ENCODE measurements at regions not wholly inside any gene's neighbourhood (a gene's known extent, or its start where the extent isn't known, plus 50 kb on each side); places are given as distances from the start of the nearest gene placed in this dataset.

GRCh38 chr1:99457381-99458165, 188.3 kb upstream of the PALMD start:
- Histone ChIP-seq H3K9me3 (no peaks in the 10 kb centered on the region), H3K4me3 (no peak overlapping the region), H3K4me1 (no peaks in the 10 kb centered on the region), H3K36me3 (no peaks in the 10 kb centered on the region), H3K27ac (no peak overlapping the region), H3K27me3 (no peaks in the 10 kb centered on the region)
- TF ChIP-seq EP300 (IDR thresholded peaks at IDR 0.05) (no peak), POLR2AphosphoS5 (IDR thresholded peaks at IDR 0.05) (no peak), POLR2A (IDR thresholded peaks at IDR 0.05) (no peak), CTCF (IDR thresholded peaks at IDR 0.05) (no peak)
- DNase-seq (ENCODE audit: low spot score in 2 of 2): no peak
- WGBS: 44% methylated on average over 4 of the region's 4 CpGs

GRCh38 chr1:99461499-99461898, 184.4 kb upstream of the PALMD start:
- no peaks in the 10 kb centered on the region for H3K27me3 ChIP-seq
- H3K27ac ChIP-seq: no peak overlapping the region
- TF ChIP-seq POLR2AphosphoS5 (IDR thresholded peaks at IDR 0.05): no peak
- no peak for TF ChIP-seq EP300 (IDR thresholded peaks at IDR 0.05)
- no peak for TF ChIP-seq CTCF (IDR thresholded peaks at IDR 0.05)
- TF ChIP-seq POLR2A (IDR thresholded peaks at IDR 0.05): no peak
- H3K9me3 ChIP-seq: no peaks in the 10 kb centered on the region
- no peaks in the 10 kb centered on the region for H3K36me3 ChIP-seq
- H3K4me3 ChIP-seq: no peak overlapping the region
- WGBS: 89% methylated on average over 2 of the region's 2 CpGs
- no peaks in the 10 kb centered on the region for H3K4me1 ChIP-seq
- DNase-seq (ENCODE audit: low spot score in 2 of 2): no peak

- no peak overlapping the region for H3K4me3 ChIP-seq
- 100% methylated on average over 1 of the region's 1 CpG for WGBS
- H3K36me3 ChIP-seq: no peaks in the 10 kb centered on the region
- H3K9me3 ChIP-seq: no peaks in the 10 kb centered on the region
- H3K27ac ChIP-seq: no peak overlapping the region
- TF ChIP-seq POLR2A (IDR thresholded peaks at IDR 0.05) (no peak), CTCF (IDR thresholded peaks at IDR 0.05) (no peak), POLR2AphosphoS5 (IDR thresholded peaks at IDR 0.05) (no peak), EP300 (IDR thresholded peaks at IDR 0.05) (no peak)
- H3K4me1 ChIP-seq: no peaks in the 10 kb centered on the region
- no peaks in the 10 kb centered on the region for H3K27me3 ChIP-seq
- DNase-seq (ENCODE audit: low spot score in 2 of 2): no peak
These were observed 181.2 kb upstream of the PALMD start for GRCh38 chr1:99464738-99465137.

- H3K27me3 ChIP-seq: no peaks in the 10 kb centered on the region
- no peaks in the 10 kb centered on the region for H3K9me3 ChIP-seq
- no peak overlapping the region for H3K4me3 ChIP-seq
- 62% methylated on average over 2 of the region's 3 CpGs for WGBS
- TF ChIP-seq POLR2A (IDR thresholded peaks at IDR 0.05) (no peak), EP300 (IDR thresholded peaks at IDR 0.05) (no peak), CTCF (IDR thresholded peaks at IDR 0.05) (no peak), POLR2AphosphoS5 (IDR thresholded peaks at IDR 0.05) (no peak)
- H3K36me3 ChIP-seq: no peaks in the 10 kb centered on the region
- no peak for DNase-seq (ENCODE audit: low spot score in 2 of 2)
- no peak overlapping the region for H3K27ac ChIP-seq
- H3K4me1 ChIP-seq: no peaks in the 10 kb centered on the region
These were observed 180.6 kb upstream of the PALMD start for GRCh38 chr1:99465176-99465900.

GRCh38 chr1:99467645-99468044, 178.3 kb upstream of the PALMD start:
- Histone ChIP-seq H3K9me3 (no peaks in the 10 kb centered on the region), H3K4me3 (no peak overlapping the region), H3K36me3 (no peaks in the 10 kb centered on the region), H3K27me3 (no peaks in the 10 kb centered on the region), H3K4me1 (no peaks in the 10 kb centered on the region), H3K27ac (no peak overlapping the region)
- TF ChIP-seq POLR2AphosphoS5 (IDR thresholded peaks at IDR 0.05) (no peak), EP300 (IDR thresholded peaks at IDR 0.05) (no peak), CTCF (IDR thresholded peaks at IDR 0.05) (no peak), POLR2A (IDR thresholded peaks at IDR 0.05) (no peak)
- no peak for DNase-seq (ENCODE audit: low spot score in 2 of 2)
- 78% methylated on average over 4 of the region's 4 CpGs for WGBS

All from suprapubic skin (tissue), 4 donors.